ENCODE measurements at regions not wholly inside any gene's neighbourhood (a gene's known extent, or its start where the extent isn't known, plus 50 kb on each side); places are given as distances from the start of the nearest gene placed in this dataset.
"Not testable (repeated sequence)": the region's sequence is repeated elsewhere in the genome, so short reads cannot be mapped to it uniquely, and the experiment has no call there.

GRCh38 chr11:115967203-115967602 is 463.0 kb upstream of the CADM1 start:
- TF ChIP-seq CTCF (IDR thresholded peaks at IDR 0.05); POLR2AphosphoS5 (IDR thresholded peaks at IDR 0.05; ENCODE audit: insufficient read depth in 1 of 2, low read depth in 1 of 2); POLR2A (IDR thresholded peaks at IDR 0.05): not testable (repeated sequence)
